ENCODE measurements at regions not wholly inside any gene's neighbourhood (a gene's known extent, or its start where the extent isn't known, plus 50 kb on each side); places are given as distances from the start of the nearest gene placed in this dataset.
A peak's percentile ranks its signal among the peaks of the same experiment; 100 is the strongest.

DNA sequence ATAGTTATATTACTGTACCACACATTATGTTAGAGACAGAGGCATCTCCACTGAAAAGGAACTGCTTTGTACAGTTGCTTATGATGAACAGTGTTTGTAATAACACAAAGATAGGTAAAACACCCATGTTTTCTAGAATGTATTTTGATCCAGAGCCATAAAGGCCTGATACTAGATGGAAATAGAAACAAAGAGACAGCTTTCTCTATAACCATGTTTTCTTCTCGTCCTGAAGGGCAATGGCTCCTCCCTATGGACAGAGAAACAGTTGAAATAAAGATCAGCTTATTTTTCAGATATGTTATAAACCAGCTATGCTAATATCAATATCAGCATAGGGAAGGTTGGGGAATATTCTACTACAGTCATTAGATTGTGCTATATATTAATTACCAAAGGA, 109.2 kb downstream of the ATXN7L3B start:
- no peak for TF ChIP-seq EZH2phosphoT487 (conservative IDR thresholded peaks at IDR 0.05; ENCODE audit: low read length)
- TF ChIP-seq, protein P1, sequence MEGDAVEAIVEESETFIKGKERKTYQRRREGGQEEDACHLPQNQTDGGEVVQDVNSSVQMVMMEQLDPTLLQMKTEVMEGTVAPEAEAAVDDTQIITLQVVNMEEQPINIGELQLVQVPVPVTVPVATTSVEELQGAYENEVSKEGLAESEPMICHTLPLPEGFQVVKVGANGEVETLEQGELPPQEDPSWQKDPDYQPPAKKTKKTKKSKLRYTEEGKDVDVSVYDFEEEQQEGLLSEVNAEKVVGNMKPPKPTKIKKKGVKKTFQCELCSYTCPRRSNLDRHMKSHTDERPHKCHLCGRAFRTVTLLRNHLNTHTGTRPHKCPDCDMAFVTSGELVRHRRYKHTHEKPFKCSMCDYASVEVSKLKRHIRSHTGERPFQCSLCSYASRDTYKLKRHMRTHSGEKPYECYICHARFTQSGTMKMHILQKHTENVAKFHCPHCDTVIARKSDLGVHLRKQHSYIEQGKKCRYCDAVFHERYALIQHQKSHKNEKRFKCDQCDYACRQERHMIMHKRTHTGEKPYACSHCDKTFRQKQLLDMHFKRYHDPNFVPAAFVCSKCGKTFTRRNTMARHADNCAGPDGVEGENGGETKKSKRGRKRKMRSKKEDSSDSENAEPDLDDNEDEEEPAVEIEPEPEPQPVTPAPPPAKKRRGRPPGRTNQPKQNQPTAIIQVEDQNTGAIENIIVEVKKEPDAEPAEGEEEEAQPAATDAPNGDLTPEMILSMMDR (IDR thresholded peaks at IDR 0.05; ENCODE audit: insufficient read depth, low read length, poor library complexity, severe bottlenecking) = peak; percentile 26
- no peaks in the 10 kb centered on the region for H3K36me3 ChIP-seq (ENCODE audit: low read length)
- H3K79me2 ChIP-seq (ENCODE audit: insufficient read depth, low read length) = no peaks in the 10 kb centered on the region
- H3K27me3 ChIP-seq (ENCODE audit: low read length) = no peaks in the 10 kb centered on the region
- peak overlapping the region; percentile 34; the same call in 1 of the 2 replicates for H3K27ac ChIP-seq (ENCODE audit: low read depth, low read length)
- H3K4me3 ChIP-seq (ENCODE audit: insufficient read depth, low read length, poor library complexity, severe bottlenecking) = no peak overlapping the region
- H2AFZ ChIP-seq (ENCODE audit: low read depth, low read length, severe bottlenecking) = peak overlapping the region; percentile 45
- H3K4me2 ChIP-seq (ENCODE audit: low read depth, low read length, poor library complexity, severe bottlenecking) = peak overlapping the region; percentile 37
- peaks cover 16% of the 10 kb centered on the region for H3F3A ChIP-seq (ENCODE audit: insufficient read depth)
- no peaks in the 10 kb centered on the region for H3K9me2 ChIP-seq (replicated peaks; ENCODE audit: insufficient read depth, low read length)
- no peak overlapping the region for H3K9ac ChIP-seq (ENCODE audit: low read length)
- no peaks in the 10 kb centered on the region for H3K9me3 ChIP-seq (ENCODE audit: insufficient read depth, low read length)
- no peaks in the 10 kb centered on the region for H4K20me1 ChIP-seq (ENCODE audit: low read depth, low read length)

GRCh38 chr12:74647256-74647655, 109.6 kb downstream of the ATXN7L3B start:
- no peak overlapping the region for H2AFZ ChIP-seq (ENCODE audit: low read depth, low read length, severe bottlenecking)
- no peak overlapping the region for H3K9ac ChIP-seq (ENCODE audit: low read length)
- H4K20me1 ChIP-seq (ENCODE audit: low read depth, low read length) = no peaks in the 10 kb centered on the region
- H3K9me2 ChIP-seq (replicated peaks; ENCODE audit: insufficient read depth, low read length) = no peaks in the 10 kb centered on the region
- H3K4me2 ChIP-seq (ENCODE audit: low read depth, low read length, poor library complexity, severe bottlenecking) = no peak overlapping the region
- H3F3A ChIP-seq (ENCODE audit: insufficient read depth) = peaks cover 12% of the 10 kb centered on the region
- H3K79me2 ChIP-seq (ENCODE audit: insufficient read depth, low read length) = no peaks in the 10 kb centered on the region
- no peak for TF ChIP-seq EZH2phosphoT487 (conservative IDR thresholded peaks at IDR 0.05; ENCODE audit: low read length)
- TF ChIP-seq, protein P1 (IDR thresholded peaks at IDR 0.05; ENCODE audit: insufficient read depth, low read length, poor library complexity, severe bottlenecking) = no peak
- H3K27me3 ChIP-seq (ENCODE audit: low read length) = no peaks in the 10 kb centered on the region
- H3K27ac ChIP-seq (ENCODE audit: low read depth, low read length) = no peak overlapping the region
- H3K4me3 ChIP-seq (ENCODE audit: insufficient read depth, low read length, poor library complexity, severe bottlenecking) = no peak overlapping the region
- H3K36me3 ChIP-seq (ENCODE audit: low read length) = no peaks in the 10 kb centered on the region
- no peaks in the 10 kb centered on the region for H3K9me3 ChIP-seq (ENCODE audit: insufficient read depth, low read length)

DNA sequence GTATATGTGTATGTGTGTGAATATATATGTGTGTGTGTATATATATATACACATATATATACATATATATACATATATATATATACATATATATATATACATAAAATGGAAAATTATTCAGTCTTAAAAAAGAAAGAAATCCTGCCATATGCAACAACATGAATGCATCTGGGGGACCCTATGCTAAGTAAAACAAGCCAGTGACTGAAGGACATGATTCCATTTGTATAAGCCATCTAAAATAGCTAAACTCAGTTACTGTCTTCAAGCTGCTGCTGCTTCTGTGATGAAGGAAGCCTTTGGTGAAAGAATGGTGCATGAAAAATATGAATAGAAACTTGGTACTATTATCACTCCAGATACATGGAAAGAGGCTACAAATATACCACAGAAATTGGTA, 118.6 kb downstream of the ATXN7L3B start:
- H3K9ac ChIP-seq (ENCODE audit: low read length) = no peak overlapping the region
- H3K36me3 ChIP-seq (ENCODE audit: low read length) = no peaks in the 10 kb centered on the region
- TF ChIP-seq EZH2phosphoT487 (conservative IDR thresholded peaks at IDR 0.05; ENCODE audit: low read length) = no peak
- TF ChIP-seq, protein P1 (IDR thresholded peaks at IDR 0.05; ENCODE audit: insufficient read depth, low read length, poor library complexity, severe bottlenecking) = no peak
- no peaks in the 10 kb centered on the region for H3K27me3 ChIP-seq (ENCODE audit: low read length)
- no peaks in the 10 kb centered on the region for H4K20me1 ChIP-seq (ENCODE audit: low read depth, low read length)
- H3K27ac ChIP-seq (ENCODE audit: low read depth, low read length) = no peak overlapping the region
- H3K9me3 ChIP-seq (ENCODE audit: insufficient read depth, low read length) = no peaks in the 10 kb centered on the region
- no peaks in the 10 kb centered on the region for H3K79me2 ChIP-seq (ENCODE audit: insufficient read depth, low read length)
- no peak overlapping the region for H3K4me3 ChIP-seq (ENCODE audit: insufficient read depth, low read length, poor library complexity, severe bottlenecking)
- H3F3A ChIP-seq (ENCODE audit: insufficient read depth) = no peaks in the 10 kb centered on the region
- no peak overlapping the region for H2AFZ ChIP-seq (ENCODE audit: low read depth, low read length, severe bottlenecking)
- H3K4me2 ChIP-seq (ENCODE audit: low read depth, low read length, poor library complexity, severe bottlenecking) = no peak overlapping the region
- no peaks in the 10 kb centered on the region for H3K9me2 ChIP-seq (replicated peaks; ENCODE audit: insufficient read depth, low read length)
